DND-41 (cell line): ENCODE measurements at regions not wholly inside any gene's neighbourhood (a gene's known extent, or its start where the extent isn't known, plus 50 kb on each side); places are given as distances from the start of the nearest gene placed in this dataset.
A peak's percentile ranks its signal among the peaks of the same experiment; 100 is the strongest.

Source experiments
- ATAC-seq: fragments of 200-7000 bp; cut with Tn5 transposase; 3 replicates; pipeline ENCODE4 v1.9.1; 2021; ENCODE audit warnings: low read depth; ENCODE audit not compliant: insufficient read depth
- DNase-seq: peaks from one replicate; pipeline ENCODE4 v3.0.0-alpha.2; 2020
- H2AFZ ChIP-seq: 2 replicates; pipeline ENCODE4 v1.6.0; 2012; ENCODE audit warnings: low read depth, low read length
- H3K27ac ChIP-seq: 2 replicates; pipeline ENCODE4 v1.5.1; 2012; ENCODE audit warnings: low read length, inconsistent platforms
- H3K27me3 ChIP-seq: fragments of 200-600 bp; sonication (generic); 2 replicates; pipeline ENCODE4 v1.6.0; 2012; ENCODE audit warnings: low read length, mild to moderate bottlenecking, inconsistent platforms; ENCODE audit not compliant: insufficient read depth, poor library complexity
- H3K36me3 ChIP-seq: 2 replicates; pipeline ENCODE4 v1.5.1; 2012; ENCODE audit warnings: low read length, inconsistent platforms; ENCODE audit not compliant: insufficient read depth
- H3K4me1 ChIP-seq: 2 replicates; pipeline ENCODE4 v1.5.1; 2012; ENCODE audit warnings: mild to moderate bottlenecking, low read length; ENCODE audit not compliant: insufficient read depth
- H3K4me2 ChIP-seq: 2 replicates; pipeline ENCODE4 v1.6.0; 2012; ENCODE audit warnings: mild to moderate bottlenecking, moderate library complexity, low read length, inconsistent platforms; ENCODE audit not compliant: insufficient read depth
- H3K4me3 ChIP-seq, 2 experiments: fragments of 200-600 bp in 1 of 2; shearing (Covaris generic) in 1 of 2; 2 replicates each; pipeline ENCODE4 v1.5.1; 2012 to 2016; ENCODE audit warnings: inconsistent platforms in 2 of 2, low read length in 2 of 2, mild to moderate bottlenecking in 2 of 2, low read depth in 1 of 2, moderate library complexity in 1 of 2
- H3K79me2 ChIP-seq: 2 replicates; pipeline ENCODE4 v1.6.0; 2012; ENCODE audit warnings: low read length, inconsistent platforms; ENCODE audit not compliant: insufficient read depth
- H3K9ac ChIP-seq: 2 replicates; pipeline ENCODE4 v1.6.0; 2012; ENCODE audit warnings: low read depth, mild to moderate bottlenecking, inconsistent platforms, low read length, moderate library complexity
- H3K9me3 ChIP-seq: 2 replicates; pipeline ENCODE4 v1.5.1; 2012; ENCODE audit warnings: low read length, moderate library complexity, mild to moderate bottlenecking, inconsistent platforms; ENCODE audit not compliant: insufficient read depth, severe bottlenecking
- H4K20me1 ChIP-seq: 2 replicates; pipeline ENCODE4 v1.6.0; 2012; ENCODE audit warnings: low read length; ENCODE audit not compliant: insufficient read depth
- CTCF ChIP-seq: IDR thresholded peaks from 2 replicates; pipeline ENCODE4 v1.5.1; 2012; ENCODE audit warnings: borderline replicate concordance, low read length, moderate library complexity, mild to moderate bottlenecking; ENCODE audit not compliant: poor library complexity, severe bottlenecking; ENCODE audit errors: extremely low read depth
- EZH2 ChIP-seq: IDR thresholded peaks from 3 replicates; pipeline ENCODE4 v1.6.1; 2012; ENCODE audit warnings: borderline replicate concordance, low read depth, mild to moderate bottlenecking, moderate library complexity, low read length, inconsistent platforms; ENCODE audit not compliant: severe bottlenecking

- Histone ChIP-seq H3K36me3 (no peaks in the 10 kb centered on the region), H3K27me3 (no peaks in the 10 kb centered on the region), H3K4me3 (no peak overlapping the region), H3K4me2 (no peak overlapping the region), H3K9ac (no peak overlapping the region), H2AFZ (0 out of 2 replicates have a peak overlapping the region, but pooled peaks have one; percentile 29), H4K20me1 (no peaks in the 10 kb centered on the region), H3K27ac (no peak overlapping the region), H3K9me3 (no peaks in the 10 kb centered on the region), H3K79me2 (no peaks in the 10 kb centered on the region), H3K4me1 (peaks cover 16% of the 10 kb centered on the region)
- no peak for ATAC-seq
- TF ChIP-seq CTCF = no peak
- no peak for DNase-seq
Observed at GRCh38 chr1:229758101-229759036, 132.3 kb downstream of the URB2 start.

GRCh38 chr1:229759037-229759435, 133.0 kb downstream of the URB2 start:
- Histone ChIP-seq H3K27ac (no peak overlapping the region), H3K9ac (no peak overlapping the region), H3K9me3 (no peaks in the 10 kb centered on the region), H2AFZ (no peak overlapping the region), H3K4me3 (no peak overlapping the region), H3K79me2 (no peaks in the 10 kb centered on the region), H3K4me2 (no peak overlapping the region), H3K4me1 (peaks cover 10% of the 10 kb centered on the region), H4K20me1 (no peaks in the 10 kb centered on the region), H3K36me3 (no peaks in the 10 kb centered on the region), H3K27me3 (no peaks in the 10 kb centered on the region)
- no peak for DNase-seq
- TF ChIP-seq EZH2 = no peak
- TF ChIP-seq CTCF = no peak
- no peak for ATAC-seq

GRCh38 chr1:229759586-229759985, 133.5 kb downstream of the URB2 start:
- Histone ChIP-seq H3K79me2 (no peaks in the 10 kb centered on the region), H3K27me3 (no peaks in the 10 kb centered on the region), H3K4me3 (no peak overlapping the region), H3K27ac (no peak overlapping the region), H3K4me1 (peaks cover 4% of the 10 kb centered on the region), H3K9ac (no peak overlapping the region), H4K20me1 (no peaks in the 10 kb centered on the region), H2AFZ (no peak overlapping the region), H3K36me3 (no peaks in the 10 kb centered on the region), H3K4me2 (no peak overlapping the region), H3K9me3 (no peaks in the 10 kb centered on the region)
- TF ChIP-seq CTCF (no peak), EZH2 (no peak)
- DNase-seq (no peak), ATAC-seq (no peak)
